ENCODE measurements at regions not wholly inside any gene's neighbourhood (a gene's known extent, or its start where the extent isn't known, plus 50 kb on each side); places are given as distances from the start of the nearest gene placed in this dataset.
"Not testable (repeated sequence)": the region's sequence is repeated elsewhere in the genome, so short reads cannot be mapped to it uniquely, and the experiment has no call there.

DNA sequence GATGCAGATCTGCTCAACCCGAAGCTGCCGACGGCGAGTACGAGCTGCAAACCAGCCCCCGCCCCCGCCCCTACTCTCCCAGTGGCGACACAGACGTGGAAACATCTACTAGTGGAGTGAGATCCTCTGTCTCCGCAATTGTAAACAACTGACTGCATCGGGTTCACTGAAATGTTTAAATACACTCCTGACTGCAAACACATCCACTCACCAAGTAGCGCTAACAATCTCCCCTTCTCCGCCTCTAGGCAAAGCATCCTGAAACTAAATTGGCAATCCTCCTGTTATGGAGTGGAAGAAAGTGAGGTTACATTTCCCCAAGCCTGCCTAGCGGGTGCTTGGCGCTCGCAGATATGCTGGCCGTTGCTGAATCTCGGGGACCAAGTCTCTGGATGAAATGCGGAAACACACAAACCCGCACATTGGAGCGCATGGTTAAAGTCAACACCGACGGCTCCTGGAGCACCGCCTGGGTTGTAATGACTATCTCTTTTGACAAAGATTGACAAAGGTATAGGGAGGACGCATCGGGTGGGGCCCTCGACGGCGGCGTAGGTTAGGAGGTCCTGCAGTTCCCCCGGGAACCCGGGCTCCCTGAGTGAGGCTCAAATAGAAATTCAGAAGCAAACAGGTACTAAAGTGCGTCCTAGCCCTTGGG, 117.0 kb upstream of the TEX13C start:
- DNase-seq, result peak; percentile 22

DNA sequence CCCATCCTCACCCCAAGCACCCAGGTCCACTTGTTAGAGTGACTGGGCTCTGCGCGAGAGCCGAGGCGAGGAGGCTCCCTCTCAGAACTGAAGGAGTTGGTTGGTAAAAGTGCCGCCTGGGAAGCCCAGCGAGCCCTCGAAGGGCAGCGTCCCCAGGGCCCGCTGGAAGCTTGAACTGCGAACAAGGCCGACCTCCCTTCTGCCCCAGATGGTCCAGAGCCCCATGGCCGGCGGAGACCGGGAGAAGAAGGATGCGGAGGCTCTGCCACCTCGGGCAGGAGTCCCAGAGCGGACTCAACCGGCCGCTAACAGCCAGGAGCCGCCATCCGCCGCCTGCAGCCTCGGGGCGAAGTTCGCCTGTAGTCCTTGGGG, 116.3 kb upstream of the TEX13C start:
- DNase-seq, result no peak

DNA sequence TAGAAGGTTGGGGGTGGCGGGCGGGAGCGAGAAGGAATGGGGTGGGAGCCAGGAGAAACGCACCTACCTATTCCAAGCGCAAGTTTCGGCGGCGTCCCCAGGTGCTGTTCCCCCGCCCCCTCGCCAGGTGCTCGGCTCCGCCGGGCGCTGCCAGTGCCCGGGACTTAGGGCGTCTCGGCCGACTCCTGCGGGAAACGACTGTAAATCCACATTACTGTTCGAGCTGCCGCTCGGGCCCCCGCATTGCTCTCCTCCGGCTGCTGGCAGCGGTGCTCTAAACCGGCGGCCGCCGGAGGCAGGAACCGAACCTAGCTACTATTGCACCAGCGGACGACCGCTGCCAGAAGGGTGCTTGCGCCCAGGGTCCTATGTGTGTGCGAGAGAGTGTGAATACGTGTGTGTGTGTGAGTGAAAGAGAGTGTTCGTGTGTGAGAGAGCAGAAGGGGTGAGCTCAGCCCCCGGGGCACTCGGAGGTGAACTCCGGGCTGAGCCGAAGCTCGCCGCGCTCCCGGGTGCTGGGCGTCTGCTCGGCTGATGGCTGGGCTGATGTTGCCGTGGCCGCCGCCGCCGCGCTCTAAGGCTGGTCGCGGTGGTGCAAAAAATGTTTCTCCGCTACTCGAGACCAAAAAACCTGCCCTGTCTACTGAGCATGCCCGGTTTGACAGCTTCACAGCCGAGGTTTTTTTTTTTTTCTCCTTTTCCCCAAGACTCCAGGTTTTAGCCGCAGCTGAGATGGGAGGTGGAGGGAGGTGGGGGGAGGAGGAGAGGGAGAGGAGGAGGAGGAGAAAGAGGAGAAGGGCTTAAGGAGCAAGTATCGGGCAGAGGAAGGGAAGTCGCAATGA, 115.7 kb upstream of the TEX13C start:
- peak; percentile 68 for DNase-seq

GRCh38 chrX:125204681-125205132, 115.0 kb upstream of the TEX13C start:
- DNase-seq, result no peak

DNA sequence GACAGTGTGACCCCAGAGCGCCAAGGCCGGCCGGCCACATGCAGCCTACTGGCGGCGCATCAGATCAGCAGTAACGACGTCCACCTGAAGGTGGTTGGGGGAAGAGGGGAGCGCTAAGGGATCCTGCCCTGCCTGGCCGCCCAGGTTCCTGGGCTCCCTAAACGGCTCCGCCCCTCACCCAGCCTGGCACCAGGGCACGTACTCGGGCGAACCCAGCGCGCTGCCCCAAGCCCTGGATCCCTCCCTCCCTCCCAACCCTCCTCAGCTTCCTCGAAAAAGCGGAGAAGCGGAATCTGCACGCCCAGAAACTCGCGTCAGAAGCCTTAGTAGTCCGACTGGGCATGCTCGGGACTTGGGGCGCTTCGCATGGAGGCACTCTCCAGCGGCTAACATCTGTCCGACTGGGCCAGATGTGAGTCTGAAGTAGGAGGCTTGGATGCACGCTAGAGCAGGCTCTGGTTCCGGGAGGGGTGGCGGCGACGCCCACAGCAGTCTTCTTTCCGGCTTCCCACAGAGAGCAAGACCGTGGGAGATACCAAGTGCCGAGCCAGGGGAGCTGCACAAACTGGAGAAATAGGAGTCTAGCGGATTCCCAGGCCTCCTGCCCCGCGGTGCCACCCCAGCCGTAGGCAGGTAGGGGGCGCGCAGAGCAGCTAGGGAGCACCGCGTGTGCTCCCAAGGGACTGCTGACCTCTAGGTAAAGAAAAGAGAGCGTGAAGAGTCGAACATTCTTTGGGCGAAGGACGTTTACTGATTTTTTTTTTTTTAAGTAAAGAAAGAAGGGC, 114.3 kb upstream of the TEX13C start:
- peak; percentile 91 for DNase-seq

DNA sequence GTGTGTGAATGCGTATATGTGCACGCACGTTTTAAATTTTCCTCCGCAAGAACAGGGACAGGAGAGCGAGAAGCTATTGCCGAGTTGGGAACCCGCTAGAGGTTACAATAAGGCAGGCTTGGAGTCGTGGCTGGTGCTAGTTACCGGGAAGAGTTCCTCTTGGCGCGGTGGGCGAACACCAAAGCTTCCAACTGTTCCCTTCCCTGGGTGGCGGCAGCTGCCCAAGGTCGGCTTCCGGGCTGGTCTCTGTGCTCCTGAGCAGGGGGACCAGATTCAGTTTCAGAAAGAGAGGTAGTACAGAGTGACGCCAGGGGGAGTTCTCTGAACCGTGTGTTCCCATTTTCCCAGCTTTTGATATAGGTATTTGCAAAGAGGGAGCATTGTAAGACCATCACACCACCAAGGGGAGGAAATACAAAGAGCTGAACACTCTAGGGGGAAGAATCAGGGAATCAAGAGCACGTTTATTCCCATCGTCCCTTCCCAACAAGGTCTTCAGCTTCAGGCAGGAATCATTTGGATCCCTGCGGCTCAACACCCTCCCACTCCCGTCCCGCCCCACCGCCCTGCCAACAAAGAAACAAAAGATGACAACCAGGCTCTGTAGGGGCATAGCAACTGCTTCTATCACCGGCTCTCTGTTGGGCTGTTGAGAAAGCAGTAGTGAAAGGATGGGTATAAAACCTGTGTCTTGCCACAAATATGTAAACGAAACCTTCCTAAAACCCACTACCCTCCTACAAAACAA, 113.6 kb upstream of the TEX13C start:
- peak; percentile 60 for DNase-seq

DNA sequence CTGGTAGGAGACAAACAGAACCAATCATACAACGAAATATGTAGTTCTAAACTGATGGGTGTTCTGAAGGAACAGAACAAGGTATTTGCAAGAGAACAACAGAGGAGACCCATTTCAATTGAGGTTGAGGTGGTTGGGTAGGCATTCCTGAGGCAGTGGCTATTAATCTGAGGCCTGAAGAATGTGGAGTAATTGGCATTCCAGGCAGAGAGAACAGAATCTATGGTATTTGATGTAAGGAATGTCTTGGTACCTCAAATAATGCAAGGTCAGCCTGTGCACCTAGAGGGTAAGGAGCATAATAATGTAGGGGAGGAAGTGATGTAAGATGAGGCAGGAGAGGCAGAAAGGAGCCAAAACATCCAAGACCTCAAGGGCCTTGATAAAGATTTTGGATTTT, 109.5 kb upstream of the TEX13C start:
- no peak for DNase-seq

DNA sequence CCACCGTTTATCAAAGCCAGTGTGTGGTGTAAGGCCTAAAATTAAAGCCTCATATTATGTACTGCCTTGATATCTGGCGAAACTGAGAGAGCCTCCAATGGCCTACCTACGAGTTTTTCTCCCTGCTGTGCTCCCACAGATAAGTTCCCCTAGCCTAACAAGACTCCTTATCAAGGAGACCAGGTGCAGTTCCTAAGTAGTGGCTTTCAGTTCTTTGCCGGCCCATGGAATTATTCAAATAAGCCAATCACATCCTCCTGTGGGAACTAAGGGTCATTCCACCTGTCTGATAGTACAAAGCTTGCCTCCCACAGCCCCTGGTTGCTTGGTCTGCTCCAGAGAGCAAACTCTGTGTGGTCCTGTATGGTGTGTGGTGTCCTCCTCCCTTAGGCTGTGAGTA, 99.8 kb upstream of the TEX13C start:
- no peak for DNase-seq

DNA sequence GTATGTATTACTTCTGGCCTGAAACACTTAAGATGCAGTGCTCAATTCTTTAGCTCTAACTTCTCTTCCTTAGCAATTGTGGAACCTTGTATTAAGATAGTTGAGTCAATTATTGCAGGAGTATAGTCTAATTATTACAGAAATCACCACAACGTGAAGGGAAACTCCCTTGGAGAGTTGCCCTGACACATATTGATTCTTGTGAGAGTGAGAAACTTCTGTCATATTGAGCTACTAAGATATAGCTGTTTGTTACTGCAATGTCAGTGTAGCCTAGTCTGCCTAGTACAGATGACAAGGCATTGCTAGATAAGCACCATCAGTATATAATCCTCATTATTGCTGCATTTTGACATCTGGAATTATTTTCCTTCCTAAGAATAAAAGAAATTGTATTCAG, 82.7 kb upstream of the TEX13C start:
- DNase-seq, result no peak

DNA sequence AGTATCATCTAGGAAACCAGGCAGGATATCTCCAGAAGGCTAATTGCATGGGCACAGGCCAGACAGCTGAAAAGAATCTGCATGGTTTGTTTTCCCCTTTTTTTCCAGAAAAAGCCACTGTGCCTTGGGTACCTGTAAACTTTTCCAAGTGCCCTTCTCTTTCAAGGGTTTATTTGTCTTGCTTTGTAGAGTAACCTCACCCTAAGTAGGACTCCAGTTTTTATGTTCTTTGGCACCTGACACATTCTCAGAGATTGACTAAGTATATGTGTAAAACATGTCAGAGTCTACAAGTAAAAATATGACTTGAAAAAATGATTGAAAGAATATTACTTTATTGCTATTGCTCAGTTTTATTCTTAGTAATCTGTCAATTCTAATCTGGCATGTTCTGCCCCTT, 70.7 kb upstream of the TEX13C start:
- DNase-seq, result no peak

DNA sequence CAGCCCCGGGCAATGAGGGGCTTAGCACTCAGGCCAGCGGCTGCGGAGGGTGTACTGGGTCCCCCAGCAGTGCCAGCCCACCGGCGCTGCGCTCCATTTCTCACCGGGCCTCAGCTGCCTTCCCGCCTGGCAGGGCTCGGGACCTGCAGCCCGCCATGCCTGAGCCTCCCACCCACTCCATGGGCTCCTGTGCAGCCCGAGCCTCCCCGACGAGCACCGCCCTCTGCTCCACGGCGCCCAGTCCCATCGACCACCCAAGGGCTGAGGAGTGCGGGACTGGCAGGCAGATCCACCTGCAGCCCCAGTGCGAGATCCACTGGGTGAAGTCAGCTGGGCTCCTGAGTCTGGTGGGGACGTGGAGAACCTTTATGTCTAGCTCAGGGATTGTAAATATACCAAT, 63.9 kb upstream of the TEX13C start:
- not testable (repeated sequence) for DNase-seq

DNA sequence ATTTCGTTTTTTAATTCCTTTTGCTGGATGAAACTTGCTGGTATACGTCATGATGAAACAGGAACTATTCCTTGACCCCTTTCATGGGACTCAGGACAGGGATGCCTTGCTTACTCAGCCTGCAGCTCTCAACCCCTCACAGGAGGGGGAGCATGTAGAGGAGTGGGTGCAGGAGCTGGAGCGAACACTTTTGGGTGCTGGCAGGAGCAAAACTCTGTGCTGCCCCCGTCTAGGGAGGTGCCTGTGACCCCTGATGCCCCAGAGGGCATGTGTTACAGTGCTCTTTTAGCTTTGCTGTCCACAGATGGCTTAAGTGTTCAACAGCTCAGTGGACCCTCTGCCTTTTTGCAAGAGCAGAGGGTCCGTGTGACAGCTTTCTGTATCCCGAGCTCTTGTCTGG, 56.8 kb upstream of the TEX13C start:
- DNase-seq, result no peak

DNA sequence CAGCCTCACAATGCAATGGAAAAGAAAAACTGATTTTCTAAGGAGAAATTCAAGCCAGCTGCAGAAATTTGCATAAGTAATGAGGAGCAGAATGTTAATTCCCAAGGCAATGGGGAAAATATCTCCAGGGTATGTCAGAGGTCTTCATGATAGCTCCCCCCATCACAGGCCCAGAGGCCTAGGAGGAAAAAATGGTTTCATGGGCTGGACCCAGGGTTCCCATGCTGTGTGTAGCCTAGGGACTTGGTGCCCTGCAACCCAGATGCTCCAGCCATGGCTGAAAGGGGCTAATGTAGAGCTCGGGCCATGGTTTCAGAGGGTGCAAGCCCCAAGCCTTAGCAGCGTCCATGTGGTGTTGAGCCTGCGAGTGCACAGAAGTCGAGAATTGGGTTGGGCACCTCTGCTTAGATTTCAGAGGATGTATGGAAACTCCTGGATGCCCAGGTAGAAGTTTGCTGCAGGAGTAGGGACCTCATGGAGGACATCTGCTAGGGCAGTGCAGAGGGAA, 53.5 kb upstream of the TEX13C start:
- DNase-seq, result no peak
